ENCODE measurements at regions not wholly inside any gene's neighbourhood (a gene's known extent, or its start where the extent isn't known, plus 50 kb on each side); places are given as distances from the start of the nearest gene placed in this dataset.

DNA sequence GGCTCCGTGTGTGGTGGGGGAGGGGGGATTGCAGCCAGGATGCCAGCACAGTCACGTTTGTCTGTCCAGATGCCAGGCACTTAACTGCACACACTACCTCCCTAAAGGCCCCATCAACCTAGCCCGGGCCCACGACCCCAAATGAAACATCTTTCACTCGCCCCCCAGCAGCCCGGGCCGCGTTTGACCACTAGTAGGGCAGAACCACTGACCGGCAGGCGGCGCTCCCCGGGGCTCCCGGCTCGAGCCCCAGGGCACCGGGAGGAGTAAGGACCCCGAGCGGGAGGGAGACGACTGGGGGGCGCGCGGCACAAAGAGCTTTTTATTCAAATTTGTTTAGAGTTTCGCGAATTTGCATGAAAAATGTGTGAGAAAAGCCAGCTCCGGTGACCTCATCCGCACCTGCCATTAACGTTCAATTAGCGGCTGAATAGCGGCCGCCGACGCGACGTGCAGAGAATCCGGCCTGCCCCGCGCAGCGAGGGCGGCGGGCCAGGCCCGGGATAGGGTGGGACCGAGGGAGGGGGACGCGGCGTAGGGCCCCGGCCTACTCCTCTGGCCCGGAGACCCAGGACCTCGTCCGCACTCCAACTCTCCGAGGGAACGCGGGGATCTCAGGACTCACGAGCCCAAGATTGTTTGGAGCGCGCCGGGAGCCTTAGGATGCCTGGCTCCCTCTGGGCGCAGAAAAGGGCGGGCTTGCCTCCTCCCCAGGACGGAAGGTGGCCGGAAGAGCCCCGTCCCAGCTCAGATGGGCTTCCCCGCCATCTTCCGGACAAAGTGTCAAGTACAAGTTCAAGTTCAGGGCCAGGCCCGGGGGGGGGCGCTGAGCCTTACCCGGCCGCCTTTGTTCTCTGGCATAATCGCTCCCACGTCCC, 64.9 kb upstream of the POLG start:
- no peak for DNase-seq

DNA sequence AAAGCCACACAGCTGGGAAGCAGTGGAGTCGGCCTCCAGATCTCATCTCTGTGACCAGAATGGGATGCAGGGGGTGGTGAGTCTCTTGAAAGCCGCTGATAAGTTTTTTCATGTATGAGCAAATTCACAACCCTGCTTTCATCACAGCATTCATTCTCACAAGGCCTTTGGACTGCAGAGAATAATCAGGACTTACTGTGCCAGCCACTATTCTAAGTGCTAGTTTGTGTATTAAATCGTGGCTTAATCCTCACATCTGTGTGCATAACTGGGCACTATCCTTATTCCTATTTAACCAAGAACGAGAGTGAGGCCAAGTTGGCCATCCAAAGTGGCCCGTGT, 64.2 kb upstream of the POLG start:
- DNase-seq, result no peak

DNA sequence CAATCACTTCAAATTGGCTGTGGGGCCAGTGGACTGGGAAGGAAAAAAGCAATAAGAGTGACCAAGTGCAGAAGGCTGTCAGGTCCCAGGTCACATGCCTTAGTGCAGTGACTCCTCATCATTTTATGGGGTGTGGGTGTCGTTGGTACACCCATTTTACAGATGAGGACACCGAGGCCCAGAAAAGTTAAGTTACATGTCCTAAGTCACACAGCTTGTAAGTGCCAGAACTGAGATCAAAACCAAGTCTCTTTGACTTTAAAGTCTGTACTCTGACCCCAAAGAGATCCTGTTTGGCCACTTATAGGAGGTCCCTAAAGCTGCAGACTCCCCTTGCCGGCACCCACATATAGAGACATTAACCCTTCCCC, 63.0 kb upstream of the POLG start:
- DNase-seq, result no peak

DNA sequence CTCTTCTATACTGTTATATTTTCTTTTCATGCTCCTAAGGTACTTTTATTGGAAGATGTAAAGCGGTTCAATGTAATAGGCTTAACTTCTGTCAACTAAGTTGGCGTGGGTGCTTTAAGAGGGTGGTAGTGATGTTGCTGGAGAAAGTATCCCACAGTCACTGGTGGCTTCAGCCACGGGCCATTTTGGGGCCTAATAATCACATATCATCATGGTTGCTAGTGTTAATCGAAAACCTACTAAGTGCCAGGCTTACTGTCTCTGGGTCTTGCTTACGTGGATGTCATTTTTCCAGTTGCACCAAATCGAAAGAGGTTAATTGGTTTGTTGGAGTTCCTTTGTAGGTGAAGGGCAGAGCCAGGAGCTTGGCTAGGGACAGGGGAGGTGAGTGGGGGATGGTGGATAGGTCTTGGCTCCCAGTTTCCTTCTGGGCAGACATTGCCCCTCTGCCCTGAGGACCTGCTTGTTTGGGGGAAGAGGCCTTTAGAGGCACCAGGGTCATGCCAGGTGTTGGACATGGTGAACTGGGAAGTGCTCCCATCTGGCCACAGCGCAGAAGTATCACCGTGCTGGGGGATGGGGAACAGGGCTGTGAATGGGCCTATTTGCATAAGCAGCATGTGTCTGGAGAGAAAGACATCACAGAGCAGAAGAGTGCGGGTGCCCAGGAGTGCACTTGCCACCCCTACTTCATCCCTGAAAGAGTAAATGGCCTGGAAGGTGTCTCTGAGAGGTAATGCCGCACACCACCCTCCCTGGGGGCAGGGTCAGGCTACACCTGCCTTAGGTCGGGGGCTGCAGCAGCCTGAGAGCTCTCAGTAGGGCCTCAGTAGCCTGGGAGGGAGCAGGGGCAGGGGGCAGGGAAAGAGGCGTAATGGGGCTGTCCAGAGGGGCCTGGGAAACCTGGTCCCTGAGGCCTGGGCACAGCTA, 62.4 kb upstream of the POLG start:
- no peak for DNase-seq

DNA sequence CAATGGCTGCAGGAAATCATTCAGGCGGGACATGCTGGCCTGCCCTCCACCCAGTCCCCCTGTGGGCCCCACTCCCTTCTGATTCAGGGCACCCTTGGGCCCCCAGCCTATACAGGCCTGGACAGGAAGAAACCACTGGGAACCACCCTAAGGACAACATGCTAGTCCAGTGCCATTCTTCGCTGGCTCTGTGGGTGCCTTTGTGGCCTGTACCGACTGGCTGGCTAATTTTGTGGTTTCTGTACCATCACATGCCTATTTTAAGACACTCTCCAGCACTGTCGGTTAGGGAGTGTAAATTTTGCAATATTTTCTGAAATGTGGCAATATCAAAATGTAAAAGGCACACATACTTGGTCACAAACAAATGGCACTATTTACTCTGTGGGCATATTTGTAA, 61.4 kb upstream of the POLG start:
- DNase-seq, result no peak

DNA sequence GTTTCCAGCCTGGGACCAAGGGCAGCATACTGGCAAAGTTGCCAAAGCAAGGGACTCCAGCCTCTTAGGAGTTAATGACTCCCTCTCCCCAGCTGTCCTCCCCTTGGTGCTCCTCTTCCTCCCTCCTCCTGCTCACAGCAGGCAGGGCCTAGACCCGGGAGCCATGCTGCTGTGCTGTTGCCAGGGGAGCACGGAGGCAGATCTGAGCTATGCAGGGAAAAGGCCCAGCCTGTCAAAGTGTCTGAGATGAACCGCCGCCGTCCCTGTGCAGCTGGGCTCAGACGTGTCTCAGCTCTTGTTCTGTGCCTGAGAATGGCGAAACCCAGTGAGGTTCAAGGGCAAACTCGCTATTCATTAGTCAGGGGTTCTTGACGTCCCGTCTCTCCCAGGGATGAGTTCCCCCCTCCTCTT, 60.8 kb upstream of the POLG start:
- no peak for DNase-seq

DNA sequence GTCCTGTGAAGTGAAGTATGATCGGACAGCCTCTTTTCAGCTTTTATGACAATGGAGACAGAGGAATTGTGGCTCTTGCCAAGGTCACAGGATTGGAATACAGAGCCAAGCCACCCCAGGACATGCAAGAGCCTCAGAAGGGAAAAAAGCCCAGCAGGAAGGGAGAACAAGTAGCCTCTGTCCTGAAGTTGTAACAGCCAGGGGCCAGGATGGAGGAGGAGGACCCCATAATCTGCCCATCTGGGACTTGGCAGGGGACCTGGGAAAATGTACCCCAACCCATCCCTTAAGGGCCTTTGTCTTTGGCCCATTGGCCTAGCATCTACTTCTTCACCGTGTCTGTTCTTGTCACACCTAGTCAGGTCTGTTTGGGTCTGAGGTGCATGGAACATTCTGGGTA, 60.4 kb upstream of the POLG start:
- no peak for DNase-seq

DNA sequence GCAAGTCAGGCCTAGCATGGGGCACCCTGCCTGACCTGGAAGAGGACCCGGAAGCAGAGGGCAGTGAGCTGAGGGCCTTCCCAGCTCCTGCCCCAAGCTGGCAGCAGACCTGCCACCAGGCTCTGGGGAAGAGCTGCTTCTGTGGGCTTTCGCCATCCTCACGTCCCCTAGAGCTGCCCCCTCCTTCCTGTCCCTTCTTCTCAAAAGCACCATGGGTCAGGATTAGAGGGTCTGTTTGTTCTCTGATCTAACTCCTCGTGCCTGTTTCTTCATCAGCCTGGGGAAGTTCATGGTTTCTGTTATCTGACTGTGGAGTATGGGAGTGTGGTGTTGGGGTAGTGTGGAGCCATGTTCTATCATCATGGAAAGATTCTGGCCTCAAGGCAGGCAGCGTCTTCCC, 58.4 kb upstream of the POLG start:
- no peak for DNase-seq

DNA sequence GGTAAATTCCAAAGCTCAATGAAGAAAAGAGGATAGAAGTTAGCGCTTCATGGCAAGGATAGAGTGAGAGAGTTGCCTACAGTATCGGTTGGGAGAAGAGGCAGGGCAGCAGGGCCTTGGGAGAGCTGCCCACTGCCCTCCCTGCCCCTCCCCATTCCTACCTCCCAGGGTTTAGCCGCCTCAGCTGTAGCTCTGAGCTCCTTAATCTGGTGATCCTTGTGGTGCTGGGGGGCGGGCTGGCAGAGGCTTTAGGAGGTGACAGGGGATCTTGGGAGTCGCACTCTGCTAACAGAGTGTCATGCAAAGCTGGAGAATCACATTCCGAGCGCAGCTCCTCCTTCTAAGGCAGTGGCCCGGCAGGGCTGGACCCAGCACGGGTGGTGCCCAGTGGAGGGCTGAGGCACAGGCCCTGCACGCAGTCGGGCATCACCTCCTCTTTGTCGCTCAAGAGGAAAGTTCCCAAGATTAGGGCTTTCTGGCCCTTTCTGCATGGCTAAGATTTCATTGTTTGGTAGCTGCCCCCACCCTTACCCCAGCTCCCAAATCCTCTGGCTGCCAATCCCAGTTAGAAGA, 57.1 kb upstream of the POLG start:
- DNase-seq, result no peak

DNA sequence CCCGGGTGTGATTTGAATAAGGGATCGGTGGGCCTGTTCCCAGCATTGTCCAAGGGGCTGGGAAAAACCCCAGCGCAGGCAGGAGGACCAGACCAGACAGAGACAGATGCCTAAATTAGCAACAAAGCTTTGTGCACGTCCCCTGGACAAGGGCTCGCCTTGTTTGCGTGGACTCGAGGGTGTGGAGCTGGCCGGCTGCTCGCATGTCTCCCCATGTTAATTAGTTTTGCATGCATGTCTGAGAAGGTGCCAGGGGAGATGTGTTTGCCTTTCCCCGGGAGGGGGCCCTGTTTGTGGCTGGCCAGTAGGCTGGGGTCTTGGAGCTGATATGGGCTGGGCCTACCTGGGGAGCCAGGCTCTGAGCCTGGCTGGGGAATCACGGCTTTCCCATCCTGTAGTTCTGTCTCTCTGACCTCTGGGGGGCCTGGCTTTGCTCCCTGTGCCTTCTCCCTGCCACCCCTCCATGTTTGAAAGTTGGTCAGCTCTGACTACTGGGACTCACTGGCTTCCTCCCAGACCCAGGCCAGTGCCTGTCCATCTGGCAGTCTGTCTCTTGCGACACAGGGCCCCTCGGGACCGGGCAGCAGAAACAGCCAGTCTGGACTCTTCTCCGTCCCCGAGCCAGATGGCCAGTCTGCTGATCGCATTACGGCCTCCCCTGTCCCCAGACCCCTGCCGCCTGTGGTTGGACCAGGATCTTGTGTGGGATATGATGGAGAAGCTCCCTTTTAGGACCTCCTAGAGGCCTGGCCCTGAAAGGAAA, 55.4 kb upstream of the POLG start:
- DNase-seq, result no peak

DNA sequence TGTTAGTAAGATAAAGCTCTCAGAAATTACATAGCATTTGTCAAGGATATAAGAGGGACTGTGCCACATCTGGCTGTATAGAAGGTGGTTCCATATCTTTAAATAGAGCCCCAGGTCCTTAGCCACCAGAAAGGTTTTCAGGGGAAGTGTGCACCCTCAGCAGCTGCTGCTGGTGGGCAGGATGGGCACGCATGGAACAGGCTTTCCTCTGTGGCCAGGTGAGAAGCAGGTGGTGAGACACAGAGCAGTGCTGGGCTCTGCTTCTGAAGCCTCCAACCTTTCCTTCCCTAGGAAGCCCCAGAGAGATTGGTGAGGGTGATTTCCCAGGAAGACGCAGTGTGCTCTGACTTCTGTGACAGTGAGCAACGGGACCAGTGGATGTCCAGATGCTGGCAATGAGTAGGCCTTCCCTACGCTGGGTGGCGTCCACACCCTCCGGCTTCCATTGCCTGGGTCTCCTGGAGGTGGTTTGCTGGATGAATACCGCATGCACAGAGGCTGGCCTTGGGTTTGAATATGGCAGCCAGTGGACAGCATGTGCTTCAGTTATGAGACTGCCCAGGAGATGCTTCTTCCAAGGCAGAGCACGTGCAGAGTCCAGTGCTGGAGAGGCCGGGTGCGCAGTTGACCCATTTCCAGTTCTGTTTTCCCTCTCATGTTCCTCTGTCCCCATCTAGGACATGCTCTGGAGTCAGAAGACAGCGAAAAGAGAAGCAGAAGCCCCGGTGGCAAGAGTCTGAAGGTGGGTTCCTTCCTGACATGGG, 52.7 kb upstream of the POLG start:
- DNase-seq, result no peak

DNA sequence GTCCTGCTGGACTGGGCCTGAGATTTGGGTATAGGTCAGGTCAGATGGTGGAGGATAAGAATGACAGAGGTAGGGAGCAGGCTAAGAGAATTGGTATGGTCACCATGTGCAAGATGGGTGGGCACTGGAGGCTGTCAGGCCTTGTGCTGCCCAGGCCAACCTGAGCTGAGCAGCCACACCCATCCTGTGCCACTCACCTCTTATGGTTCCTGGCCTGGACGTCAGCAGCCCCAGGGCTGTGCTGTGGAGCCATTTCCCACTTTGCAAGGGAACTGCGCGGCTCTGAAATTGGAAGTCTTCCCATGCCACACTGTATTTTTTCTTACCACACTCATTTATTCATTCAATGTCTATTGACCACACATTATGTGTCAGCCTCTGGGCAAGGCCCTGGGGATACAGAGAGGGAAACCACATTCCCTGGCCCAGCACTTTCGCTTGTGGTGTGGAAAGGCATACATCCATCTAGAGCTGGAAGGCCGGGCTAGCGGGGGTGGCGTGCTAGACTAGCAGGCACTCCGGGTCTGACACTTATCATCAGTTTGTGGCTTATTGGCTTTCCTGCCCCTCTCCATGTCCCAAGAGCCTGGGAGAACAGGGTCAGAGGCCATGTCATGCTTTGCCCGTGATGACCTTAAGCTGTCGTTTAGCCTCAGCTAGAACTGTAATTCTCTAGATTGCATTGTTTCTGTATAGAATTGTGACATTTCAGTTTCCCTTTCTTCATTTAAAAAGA, 51.1 kb upstream of the POLG start:
- DNase-seq, result no peak
